ENCODE measurements at regions not wholly inside any gene's neighbourhood (a gene's known extent, or its start where the extent isn't known, plus 50 kb on each side); places are given as distances from the start of the nearest gene placed in this dataset.

DNA sequence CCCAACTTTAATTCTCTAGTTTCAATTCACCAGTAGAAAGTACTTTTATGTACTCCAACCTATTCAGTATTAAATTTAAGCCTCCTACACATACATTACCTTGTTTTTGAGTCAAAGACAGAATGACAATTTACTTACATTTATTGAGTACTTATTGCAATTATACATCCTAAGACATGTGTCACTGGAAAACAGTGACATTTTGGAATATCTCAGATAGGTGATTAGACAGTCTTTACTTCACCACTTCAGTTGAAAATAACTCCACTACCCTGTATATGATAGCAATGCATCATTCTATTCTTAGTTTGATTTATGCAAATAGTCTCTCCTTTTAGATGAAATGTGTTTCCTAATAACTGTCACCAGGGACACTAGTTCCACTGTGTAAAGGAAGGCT, 461.5 kb downstream of the TUSC7 start:
- DNase-seq (ENCODE audit: low read depth): no peak

DNA sequence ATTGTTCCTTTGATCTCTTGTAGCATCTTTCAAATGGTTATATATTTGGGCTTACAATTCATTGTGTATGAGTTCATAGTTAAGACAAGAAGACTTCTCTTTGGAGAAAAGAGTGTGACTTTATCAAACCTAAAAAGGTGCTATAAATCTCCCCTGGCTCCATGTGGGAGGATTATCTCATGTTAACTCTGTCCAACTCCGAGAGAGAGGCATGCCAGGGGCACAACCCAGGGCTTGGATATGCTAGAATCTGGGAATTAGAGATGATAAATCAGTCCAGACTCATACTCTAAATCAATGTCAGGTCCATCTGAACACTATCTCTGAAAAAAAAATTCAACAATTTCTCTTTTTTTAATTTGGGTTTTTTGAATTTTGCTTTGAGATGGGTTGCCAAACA, 462.8 kb downstream of the TUSC7 start:
- no peak for DNase-seq (ENCODE audit: low read depth)

DNA sequence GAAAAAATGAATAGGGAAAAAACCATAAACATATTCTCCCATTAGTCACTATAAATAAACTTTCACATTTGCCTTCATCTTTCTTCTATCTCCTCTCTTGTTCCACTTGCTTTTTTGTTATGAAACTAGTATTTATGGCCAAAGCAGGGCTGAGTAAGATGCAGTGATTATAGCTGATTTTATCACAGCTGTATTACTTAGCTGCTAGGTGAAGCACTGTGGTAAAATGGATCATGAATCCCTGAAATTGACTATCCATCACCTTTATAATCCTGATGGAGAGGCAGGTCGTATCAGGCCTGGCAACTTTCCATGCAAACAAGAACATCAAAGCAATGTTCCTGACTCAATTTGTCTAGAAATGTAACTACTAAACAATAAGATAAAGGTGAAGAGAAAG, 471.6 kb downstream of the TUSC7 start:
- DNase-seq (ENCODE audit: low read depth): no peak

DNA sequence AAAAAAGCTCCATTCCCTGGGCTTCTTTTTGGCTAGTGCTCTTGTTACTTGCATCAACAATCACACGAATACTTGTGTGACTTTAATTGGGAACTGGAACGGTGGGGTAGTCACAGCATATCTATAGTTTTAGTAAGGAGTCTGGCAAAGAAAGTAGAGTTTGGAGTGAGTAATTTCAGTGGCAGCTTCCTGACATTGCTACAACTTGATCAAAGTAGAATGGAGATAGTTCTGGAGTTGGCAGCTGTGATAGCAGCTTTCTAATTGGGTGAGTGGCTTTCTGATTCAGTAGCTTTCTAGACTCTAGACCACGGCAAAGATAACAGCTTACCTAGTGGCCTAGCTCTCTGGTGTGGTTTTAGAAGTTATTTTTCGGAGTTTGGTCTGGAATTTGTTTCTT, 475.0 kb downstream of the TUSC7 start:
- peak; percentile 1 for DNase-seq (ENCODE audit: low read depth)

DNA sequence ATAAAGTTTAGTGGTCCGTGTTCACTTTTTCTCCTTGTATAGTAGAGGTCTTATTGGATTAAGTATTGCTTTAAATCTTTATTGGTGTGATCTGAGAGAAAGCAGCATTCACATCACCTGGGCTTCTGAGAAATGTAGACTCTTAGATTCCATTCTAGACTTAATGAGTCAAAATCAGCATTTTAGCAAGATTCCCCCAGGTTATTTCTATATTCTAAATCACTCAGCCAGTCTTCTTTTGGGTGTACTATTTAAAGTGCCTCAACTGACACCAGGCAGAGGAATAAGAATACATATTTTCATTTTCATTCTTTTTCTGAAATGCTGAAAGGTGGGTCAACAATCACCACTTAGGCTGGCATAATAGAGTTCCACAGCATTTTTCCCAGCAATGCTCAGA, 481.7 kb downstream of the TUSC7 start:
- no peak for DNase-seq (ENCODE audit: low read depth)

DNA sequence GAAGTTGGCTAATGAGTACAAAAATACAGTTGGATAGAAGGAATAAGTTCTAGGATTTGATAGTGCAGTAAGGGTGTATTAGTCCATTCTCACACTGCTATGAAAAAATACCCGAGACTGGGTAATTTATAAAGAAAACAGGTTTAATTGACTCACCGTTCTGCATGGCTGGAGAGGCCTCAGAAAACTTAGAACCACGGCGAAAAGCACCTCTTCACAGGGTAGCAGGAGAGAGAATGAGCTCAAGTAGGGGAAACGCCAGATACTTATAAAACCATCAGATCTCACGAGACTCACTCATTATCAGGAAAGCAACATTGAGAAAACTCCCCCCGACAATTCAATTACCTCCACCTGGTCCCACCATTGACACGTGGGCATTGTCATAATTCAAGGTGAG, 483.3 kb downstream of the TUSC7 start:
- DNase-seq (ENCODE audit: low read depth): no peak

DNA sequence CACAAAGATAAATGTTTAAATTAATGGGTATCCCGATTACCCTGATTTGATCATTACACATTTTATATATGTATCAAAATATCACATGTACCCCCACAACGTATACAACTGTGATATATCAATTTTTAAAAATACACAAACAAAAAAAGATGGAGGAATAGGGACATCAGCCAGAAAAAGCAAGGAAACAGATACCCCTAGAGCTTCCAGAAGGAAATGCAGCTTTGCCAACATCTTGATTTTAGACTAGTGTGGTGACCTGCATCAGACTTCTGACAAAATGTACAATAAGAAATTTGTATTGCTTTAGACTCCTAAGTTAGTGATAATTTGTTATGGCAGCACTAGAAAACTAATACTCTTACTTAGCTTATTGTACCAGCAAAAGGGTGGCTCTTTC, 483.8 kb downstream of the TUSC7 start:
- peak; percentile 5 for DNase-seq (ENCODE audit: low read depth)

DNA sequence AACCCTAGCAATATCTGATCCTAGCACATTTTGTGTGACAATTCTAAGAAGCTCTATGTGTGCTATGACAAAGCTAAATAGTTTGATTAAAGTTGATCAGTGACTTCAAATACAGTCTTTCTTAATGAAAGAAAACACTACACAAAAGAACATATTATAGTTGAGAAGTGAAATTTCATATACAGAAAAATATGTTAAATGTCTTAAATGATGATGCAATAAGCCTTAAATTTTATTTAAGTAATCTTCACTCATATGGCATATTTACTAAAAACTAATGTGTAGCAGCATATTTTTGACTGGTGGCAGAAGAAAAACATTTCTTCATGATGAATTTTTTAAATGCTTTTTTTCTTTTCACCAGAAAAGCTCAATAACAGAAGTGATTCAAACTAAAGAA, 485.5 kb downstream of the TUSC7 start:
- DNase-seq (ENCODE audit: low read depth): no peak

DNA sequence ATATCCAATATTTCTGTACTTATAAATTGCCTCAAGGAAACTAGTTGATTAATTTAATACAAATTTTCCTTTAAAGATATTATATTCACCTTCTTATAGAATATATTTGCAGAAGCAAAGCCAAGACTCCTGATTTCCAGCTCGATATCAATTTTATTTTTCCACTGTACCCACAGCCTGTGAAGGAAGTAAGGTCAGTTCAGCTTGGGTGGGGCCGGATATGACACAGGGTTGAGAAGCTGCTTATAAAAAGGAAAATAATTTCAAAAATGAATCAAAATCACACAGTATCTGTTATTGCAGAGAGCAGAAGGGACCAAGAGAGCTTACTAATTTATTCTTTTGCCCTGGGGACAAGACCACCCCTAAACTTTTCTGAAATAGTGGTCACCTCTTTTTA, 491.4 kb downstream of the TUSC7 start:
- no peak for DNase-seq (ENCODE audit: low read depth)

DNA sequence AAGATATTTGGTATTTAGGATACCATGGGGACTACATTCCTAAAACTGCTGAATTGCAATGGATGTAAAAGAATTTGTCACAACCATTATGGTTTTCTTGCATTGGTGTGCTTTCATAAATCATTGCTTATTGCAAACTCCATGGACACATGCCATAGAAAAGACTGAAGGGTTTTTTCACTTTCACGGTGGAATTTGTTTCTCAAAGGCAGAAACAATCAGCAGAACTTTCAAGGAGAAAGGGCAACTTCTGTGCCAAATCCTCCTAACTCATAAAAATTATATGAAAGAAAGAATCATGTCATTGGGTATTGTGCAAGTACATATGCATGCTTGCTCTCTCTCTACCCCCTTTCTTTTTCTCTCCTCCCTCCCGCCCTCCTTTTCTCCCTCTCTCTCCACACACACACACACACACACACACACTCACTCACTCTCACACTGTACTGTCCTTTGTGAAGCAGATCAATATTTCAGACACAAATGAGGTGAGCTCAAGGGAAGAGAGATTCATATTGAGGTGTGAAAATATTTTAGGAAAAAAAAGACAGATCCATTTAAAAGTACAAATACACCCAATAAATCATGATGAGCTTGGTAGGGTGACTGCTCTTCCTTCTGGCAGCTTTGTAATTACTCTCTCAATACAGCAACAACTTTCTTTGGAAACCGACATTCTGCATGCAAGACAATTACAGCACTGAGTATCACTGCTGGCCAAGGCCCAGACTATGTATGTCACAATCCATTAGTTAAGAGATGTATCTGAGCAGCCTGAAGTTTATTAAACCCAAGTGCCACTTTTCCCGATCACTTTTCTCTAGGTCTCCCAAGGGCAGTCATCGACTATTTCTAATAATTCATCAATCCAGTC, 492.6 kb downstream of the TUSC7 start:
- no peak for DNase-seq (ENCODE audit: low read depth)

DNA sequence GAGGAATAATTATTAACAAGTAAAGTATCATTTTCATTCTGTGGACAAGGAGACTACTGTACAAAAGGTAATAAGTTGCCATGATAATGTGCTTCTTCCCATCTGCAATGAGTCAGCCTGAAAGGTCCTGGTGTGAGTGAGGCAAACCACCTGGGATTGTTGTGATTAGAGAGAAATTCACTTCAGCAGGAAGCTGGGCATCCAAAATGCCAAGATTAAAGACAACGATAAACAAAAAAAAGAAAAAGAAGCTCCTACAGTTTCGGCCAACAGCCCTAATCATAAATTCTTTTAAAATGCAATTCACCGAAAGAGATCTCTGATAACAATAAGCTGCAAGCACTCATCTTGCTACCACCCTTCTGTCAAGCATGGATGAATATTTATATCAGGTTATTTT, 507.8 kb downstream of the TUSC7 start:
- DNase-seq (ENCODE audit: low read depth): no peak

DNA sequence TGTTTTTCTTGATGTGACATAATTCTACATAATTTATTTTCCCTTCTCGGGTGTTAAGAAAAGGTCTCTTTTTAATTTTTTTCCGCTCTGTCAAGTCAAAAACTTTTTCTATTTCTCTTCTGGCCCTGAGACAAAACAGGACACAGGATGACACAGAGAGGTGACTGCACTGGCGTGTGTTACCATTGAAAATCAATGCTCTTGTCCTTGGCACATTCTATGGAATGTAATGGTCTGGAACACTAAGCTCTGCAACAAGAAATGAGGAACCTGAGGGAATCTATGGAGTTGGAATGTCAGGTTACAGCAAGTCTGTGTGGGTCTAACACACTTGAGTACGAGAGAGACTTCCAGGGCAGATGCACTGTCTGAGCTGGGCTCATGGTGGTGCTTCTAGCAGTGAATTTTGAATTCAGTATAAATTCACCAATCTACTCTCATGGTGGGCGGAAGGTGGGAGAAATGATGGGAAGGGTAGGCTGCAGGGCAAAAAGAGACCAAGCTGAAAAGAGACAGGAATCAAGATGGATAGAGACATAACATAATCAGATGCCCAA, 508.3 kb downstream of the TUSC7 start:
- no peak for DNase-seq (ENCODE audit: low read depth)

DNA sequence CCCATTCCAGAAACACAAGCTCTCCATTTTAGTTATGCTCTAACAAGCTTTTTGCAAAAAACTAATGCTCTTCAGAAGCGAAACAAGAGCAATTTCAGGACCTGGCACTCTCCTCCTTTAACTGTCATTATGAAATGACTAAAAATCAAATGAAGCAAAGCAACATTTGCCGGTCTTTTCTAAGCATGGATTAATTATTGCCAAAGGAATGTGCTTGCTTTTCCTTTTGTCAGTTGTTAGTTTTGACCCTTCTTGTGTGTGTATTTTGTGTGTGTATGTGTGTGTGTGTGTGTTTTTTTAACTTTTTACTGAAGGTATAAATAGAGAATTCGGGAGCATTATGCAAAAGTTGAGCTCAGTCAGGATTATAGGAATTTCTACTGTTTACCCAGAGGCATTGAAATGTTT, 509.1 kb downstream of the TUSC7 start:
- DNase-seq (ENCODE audit: low read depth): no peak

DNA sequence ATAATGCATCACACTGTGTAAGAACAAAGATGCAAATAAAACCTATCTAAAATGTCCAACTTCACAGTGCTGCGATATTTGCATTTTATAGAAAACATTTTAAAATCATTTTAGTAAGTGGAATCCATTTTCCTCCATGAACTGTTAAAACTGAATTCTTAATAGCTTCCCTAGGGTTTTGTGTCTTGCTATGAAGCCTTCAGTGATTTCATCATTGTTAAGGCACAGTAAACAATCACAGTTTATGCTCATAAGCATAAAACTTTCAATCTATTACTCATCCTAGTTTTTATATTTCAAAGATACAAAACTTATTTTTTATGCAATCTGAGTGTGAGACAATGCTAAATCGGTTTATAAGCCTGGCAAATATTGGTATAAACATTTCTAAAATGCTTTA, 509.7 kb downstream of the TUSC7 start:
- DNase-seq (ENCODE audit: low read depth): no peak

DNA sequence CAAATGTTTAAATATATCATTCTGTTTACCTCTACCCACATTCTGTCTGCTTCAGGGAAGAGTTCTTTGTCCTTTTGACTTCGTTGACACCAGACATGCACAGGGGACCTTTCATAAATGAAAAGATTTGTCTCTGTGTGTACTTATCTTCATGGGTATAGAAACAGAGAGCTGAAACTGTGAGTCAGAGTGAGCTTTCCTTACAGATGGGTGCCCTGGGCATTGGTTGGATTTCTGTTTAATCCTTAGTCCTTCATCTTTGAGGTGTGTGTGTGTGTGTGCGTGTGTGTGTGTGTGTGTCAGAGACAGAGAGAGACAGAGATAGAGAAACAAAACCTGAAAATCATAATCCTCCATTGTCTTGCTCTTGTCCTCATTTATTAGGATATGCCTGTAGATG, 517.4 kb downstream of the TUSC7 start:
- DNase-seq (ENCODE audit: low read depth): no peak

DNA sequence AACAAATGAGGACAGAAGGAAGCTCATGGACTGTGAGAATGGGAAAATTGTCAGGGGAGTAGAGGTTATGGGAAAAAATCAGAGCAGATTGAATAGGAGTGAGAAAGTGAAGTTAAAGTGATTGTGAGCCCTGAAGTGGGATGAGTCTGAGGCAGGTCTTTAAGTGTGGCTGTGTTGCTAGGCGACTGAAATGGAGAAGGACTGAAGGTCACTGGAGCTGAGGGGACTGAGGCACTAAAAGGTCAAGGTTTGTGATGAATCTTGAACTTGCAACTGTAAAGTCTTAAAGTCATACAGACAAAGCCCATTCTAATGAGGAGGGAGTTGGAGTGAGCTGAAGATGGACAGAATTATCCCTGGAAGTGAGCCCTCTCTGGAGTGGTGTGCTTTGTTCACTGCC, 518.9 kb downstream of the TUSC7 start:
- DNase-seq (ENCODE audit: low read depth): no peak

DNA sequence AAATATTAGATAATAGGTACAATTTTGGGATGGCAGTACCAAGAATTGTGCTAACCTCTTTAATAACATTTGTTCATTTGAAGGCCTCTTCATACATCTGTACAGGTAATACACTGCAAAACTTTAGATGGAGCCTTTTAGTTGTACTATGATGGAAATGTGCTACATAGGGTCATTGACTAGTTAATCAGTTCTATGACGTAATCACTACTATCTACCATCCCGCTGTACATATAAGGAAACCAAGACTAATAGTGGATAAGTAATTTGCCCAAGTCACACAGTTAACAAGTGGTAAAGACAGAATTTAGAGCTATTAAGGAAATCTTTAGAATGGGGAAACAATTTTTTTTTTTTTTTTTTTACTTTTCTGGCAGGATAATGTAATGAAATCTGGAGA, 521.3 kb downstream of the TUSC7 start:
- no peak for DNase-seq (ENCODE audit: low read depth)

DNA sequence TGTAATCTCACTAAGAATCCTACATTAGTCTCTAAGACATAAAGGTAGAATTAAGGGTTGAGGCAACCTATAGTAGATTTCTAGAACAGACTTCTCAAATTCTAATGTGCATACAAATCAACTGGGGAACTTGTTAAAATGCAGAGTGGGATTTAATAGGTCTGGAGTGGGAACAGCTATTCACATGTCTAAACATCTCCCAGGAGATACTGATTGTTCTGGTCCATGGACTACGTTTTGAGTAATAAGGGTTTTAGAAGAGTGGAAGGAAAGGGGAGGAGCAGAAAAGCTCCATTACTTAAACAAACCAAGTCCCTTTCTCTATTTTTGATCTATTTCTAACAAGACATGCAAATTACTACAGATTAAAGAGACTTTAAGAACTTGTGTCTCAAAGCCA, 524.8 kb downstream of the TUSC7 start:
- DNase-seq (ENCODE audit: low read depth): no peak

DNA sequence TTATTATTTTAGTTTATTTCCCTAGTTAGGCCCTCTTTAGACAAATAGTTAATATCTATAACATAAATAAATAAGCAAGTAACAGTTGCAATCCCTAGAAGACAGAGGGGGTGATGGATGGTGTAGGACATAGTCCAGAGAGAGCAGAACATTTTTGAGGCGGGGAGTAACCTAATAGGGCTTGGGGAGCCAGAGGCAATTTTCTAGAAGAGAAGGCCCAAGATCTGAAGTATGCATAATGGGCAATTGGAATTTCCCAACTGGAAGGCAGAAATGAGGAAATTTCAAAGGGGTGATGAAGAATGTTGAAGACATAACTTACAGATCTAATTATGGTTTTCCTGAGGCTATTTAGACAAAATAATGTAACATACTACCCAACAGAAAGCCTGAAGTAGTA, 525.7 kb downstream of the TUSC7 start:
- no peak for DNase-seq (ENCODE audit: low read depth)

DNA sequence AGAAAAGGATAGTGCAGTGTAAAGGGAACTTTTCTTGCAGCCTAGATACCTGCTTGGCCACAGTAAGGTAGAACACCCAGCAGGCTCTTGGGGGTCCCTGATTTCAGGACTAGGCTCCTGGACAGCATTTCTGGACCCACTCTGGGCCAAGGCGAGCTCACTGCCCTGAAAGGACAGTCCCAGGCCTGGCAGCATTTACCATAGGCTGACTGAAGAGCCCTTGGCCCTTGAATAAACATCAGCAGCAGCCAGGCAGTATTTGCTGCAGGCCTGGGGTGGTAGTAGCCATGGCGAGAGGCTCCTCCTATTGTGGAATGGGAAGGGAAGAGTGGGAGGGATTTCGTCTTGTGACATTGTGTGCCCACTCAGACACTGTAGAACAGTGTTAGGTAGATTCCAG, 529.2 kb downstream of the TUSC7 start:
- no peak for DNase-seq (ENCODE audit: low read depth)

DNA sequence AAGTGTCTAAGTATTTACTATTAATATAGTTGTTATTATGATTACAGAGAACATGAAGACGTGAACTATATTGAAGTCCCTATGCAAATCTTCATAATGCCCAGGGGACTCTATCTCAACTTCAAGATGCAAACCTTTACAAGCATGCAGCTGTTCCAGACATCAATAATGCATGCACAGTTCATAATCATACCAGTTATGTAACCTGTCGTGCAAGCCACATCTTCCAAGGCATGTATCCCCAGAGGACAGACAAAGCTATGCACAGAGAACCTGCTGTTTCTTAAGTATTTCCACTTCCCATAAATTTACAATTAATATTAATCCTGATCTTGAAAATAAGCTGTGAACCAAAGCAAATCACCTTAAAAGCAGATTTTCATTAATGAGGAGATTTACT, 534.1 kb downstream of the TUSC7 start:
- no peak for DNase-seq (ENCODE audit: low read depth)

DNA sequence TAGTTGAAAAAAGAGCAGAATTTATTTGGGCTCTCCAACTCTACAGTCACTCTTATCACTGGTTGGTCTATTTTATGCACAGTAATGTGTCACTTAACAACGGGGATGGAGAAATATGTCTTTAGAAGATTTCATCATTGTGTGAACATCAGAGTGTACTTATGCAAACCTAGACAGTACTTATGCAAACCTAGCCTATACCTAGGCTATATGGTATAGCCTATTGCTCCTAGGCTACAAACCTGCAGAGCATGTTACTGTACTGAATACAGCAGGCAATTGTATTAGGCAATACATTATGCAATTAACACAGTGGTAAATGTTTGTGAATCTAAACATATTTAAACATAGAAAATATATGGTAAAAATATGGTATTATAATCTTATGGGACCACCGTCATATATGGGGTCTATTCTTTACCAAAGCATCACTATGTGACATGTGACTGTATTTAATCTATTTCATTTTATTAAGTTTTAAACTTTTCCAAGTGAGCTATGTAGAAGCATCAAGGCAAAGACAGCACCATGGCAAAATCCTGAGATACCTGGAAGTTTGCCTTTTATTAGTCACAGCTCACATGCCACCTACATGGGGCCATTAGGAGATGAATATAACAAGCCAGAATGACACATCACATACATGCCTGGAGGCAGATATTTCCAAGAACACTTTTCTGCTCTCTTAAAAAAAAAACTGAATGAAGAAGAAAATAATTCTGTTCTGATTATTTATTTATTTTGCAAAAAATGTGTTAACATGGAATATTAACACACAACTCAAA, 537.4 kb downstream of the TUSC7 start:
- DNase-seq (ENCODE audit: low read depth): no peak

DNA sequence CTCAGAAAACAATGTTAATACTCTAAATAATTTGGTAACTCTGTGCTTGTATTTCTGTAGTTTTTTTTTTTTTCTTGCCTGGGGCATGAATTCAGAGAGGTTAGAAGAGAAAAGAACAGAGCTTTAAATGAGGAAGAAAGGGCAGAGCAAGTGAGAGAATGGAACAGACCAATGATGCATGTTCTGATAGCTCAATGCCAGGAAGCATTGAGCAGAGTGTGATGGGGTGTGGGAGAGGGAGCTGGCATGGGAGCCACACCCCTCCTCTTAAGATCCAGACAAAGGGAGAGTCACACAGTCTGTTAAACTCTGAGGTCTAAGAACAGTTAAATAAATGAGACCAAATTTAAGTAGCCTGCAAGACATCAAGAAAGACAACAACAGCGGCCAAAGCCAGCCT, 538.6 kb downstream of the TUSC7 start:
- DNase-seq (ENCODE audit: low read depth): no peak

Data from myocyte (in vitro differentiated cells).